GM18873 (cell line): ENCODE measurements at regions not wholly inside any gene's neighbourhood (a gene's known extent, or its start where the extent isn't known, plus 50 kb on each side); places are given as distances from the start of the nearest gene placed in this dataset.
"Not testable (repeated sequence)": the region's sequence is repeated elsewhere in the genome, so short reads cannot be mapped to it uniquely, and the experiment has no call there.

Source experiments
- ATAC-seq: cut with Tn5 transposase; IDR thresholded peaks from one replicate; pipeline ENCODE4 v1.9.1; 2021; ENCODE audit warnings: mild to moderate bottlenecking, moderate library complexity, moderate number of reproducible peaks; ENCODE audit not compliant: unreplicated experiment, low FRiP score

DNA sequence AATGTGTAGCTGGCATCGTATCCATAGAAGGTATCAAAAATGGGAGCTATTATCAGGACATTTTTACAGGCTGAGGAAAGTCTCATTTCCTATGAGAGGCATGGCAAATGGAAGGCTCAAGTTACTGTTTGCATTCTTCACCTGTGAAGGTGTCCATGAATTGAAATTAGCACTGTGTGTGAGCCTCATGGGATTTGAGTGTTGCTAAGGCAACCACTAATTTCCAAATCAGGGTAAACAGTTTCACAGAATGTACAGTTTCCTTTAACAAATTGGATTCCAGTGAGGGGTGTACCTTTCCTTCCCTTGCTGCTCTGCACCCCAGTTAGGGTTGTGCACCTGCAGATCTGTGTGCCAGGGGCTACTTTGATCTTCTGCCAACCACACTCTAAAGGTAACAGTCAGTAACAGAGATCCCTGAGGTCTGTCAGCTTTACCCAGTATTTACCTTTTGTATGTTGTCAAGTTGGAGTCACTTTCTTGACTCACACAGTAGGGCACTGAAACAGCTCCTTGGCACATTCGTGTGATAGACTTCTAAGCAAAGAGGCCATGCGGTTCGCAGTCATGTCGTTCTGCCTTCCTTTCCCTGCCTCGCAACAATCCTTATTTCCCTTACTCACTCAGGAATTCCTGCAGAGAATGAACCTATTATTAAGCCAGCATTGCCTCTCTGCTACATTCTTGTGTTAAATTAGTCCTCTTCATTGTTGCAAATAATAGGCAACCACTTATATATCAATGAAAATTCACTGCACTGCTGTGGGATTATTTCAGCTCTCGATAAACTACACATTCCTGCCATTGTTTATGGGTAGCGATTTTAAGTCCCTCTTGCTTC, 129.8 kb upstream of the GBE1 start:
- no peak for ATAC-seq

- ATAC-seq, result no peak
Measured at GRCh38 chr3:81888914-81889557, 127.6 kb upstream of the GBE1 start.

GRCh38 chr3:81887448-81887847, 126.0 kb upstream of the GBE1 start:
- no peak for ATAC-seq

DNA sequence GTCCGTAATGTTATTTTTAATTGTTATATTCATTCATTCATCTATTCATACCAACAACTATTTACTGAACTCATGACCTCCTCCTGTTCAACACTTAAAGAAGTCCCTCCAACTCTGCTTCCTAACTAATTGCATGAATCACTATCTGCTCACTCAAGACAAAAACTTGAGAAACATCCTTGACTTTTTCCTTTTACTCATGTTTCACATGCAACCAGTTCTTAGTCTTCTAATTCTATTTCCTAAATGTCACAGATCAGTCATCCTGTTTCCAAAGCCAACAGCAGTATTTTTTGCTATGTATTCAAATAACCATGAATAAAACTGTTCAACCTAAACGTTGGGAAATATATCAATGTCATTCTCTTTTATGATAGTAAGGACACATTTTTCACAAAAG, 124.6 kb upstream of the GBE1 start:
- ATAC-seq, result no peak

- ATAC-seq, result no peak
Measured at GRCh38 chr3:81884791-81885190, 123.3 kb upstream of the GBE1 start.

- no peak for ATAC-seq
Measured at GRCh38 chr3:81876826-81877225, 115.4 kb upstream of the GBE1 start.

- no peak for ATAC-seq
Measured at GRCh38 chr3:81874738-81875137, 113.3 kb upstream of the GBE1 start.

DNA sequence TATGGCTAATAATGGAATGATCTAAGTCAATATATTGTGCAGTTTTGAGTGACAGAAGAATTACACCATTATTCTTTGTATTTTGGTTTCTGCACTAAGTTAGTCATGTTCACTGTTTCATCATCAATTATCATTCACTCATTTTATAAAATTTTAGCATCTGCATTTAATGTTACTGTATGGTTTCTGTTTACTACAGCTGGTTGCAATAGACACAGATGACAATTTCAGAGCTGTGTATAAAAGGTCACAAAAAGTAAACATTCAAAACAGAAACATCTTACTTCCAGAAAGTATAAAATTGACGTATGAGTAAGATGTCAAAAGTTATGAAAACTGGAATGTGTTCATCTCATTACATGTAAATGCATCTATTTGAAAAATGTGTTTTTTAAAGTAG, 111.1 kb upstream of the GBE1 start:
- no peak for ATAC-seq

DNA sequence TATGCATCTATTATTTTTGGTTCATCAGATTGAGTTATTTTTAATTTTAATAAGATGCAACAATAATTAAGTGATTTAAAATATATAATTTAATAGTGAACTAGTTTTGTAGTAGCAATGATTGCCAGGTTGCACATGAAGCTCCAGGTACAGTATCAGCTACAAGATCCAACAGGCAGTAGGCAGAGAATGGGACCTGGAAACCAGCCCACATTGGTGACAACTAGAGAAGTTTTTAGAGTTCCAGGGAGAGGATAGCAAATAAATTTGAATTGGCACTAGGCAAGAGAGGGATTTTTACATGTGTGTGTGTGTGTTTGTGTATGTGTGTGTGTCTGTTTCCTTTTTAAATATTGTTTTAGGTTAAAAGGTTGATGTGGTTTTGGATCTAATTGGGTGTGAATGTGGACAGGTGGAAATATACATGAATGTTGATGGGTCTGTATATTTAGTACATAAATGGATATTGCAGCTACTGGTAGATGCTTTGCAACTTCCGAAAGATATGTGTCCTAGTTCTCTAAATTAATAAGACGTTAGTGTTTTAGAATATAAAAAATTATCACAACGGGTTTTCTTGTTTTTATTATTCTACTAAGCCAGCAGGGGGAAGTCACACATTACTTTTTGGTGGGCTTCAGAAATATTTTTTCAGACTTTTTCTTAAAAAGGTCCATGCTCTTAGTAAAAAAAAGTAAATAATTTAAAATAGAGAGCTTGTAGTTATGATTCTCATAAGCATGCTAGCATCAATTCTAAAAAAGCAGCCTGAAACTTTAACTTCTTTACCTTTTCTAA, 110.1 kb upstream of the GBE1 start:
- no peak for ATAC-seq

DNA sequence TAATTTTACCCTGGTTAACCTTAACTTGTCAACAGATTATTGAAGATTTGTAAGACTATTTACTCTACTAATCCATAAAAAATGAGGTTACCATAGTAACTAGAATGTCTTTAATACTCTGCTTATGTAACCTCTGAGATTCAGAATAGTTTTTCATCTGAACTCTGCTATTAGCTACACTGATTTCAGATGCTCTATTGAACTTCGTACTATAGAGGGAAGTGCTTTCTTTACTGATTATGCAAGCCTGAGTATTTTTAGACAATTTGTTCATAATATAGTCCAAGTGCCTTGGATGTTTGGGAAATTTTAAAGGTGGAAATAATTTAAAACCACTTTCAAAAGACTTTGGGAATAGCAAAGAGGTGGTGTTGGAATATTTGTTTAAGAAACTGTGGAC, 107.9 kb upstream of the GBE1 start:
- ATAC-seq, result no peak

DNA sequence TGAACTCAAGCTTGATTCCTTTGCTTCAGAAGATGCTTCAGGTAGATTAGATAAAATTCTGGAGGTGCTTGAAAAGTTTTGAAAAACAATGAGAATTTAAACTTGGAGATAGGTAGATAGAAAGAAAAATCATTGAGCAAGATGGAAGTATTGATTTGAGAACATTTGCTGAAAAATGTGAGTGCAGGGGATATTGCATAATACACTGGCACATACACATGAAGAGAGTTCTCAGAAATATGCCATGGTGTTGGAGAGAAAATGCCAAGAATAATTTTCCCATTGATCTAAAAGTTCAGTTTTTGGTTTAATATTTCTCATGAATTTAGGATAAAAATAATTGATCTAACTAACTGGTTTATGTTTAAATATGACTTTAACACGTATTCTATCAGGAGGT, 107.2 kb upstream of the GBE1 start:
- ATAC-seq, result no peak

DNA sequence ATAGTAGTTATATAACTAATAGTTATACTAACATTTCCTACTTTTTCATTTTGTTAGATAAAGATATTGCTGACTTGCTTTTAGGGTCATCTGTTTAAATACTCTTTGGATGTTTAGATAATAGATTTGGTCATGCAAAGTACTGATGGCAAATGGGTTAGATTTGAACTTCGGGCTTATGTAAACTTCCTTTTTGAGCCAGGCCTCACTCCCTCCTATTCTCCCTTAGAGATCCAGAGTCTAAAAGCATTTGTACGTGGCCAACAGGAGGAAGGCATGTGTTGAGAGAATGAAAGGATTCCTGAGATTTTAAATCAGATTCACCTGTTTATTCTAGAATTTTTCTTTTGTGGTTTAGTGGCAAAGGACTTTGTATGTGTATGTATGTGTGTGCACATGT, 106.4 kb upstream of the GBE1 start:
- ATAC-seq, result no peak

GRCh38 chr3:81865164-81865563, 103.7 kb upstream of the GBE1 start:
- not testable (repeated sequence) for ATAC-seq

GRCh38 chr3:81864272-81864671, 102.8 kb upstream of the GBE1 start:
- ATAC-seq, result no peak

DNA sequence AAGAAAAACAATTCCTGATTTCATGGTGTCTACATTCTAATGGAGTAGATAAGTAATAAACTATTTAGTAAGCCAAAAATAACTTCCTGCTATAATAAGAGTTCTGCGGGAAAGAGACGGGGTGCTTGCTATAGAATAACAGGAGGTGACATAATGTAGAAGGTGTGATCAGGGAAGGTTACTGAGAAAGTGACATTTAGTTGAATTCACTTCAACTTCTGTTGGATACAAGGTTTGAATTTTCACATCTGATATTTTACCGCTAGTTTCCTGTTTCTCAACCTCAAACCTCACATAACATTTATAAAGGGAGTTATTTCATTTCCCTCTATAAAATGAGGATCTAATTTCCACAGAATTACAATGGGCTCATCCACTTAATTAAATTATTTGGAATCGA, 102.3 kb upstream of the GBE1 start:
- ATAC-seq, result no peak

- no peak for ATAC-seq
Measured at GRCh38 chr3:81861593-81861992, 100.1 kb upstream of the GBE1 start.

- no peak for ATAC-seq
Measured at GRCh38 chr3:81859524-81859923, 98.1 kb upstream of the GBE1 start.

DNA sequence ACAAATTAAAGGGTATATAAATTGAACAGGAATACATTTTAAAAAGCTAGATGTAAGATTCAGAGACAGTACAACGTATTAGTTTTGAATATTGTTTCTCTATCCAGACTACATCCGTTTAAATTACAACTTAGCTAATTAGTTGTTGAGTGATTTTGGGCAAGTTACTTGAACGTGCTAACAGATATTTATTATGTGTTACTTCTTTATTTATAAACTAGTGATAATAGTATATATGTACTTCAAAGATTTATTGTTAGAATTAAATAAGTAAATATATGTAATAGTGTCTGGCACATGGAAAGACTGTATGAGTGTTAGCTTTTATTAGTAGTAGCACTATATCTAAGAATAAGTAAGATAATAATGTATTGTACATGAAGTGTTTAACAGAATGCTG, 92.0 kb upstream of the GBE1 start:
- ATAC-seq, result no peak

- ATAC-seq, result no peak
Measured at GRCh38 chr3:81851176-81851575, 89.7 kb upstream of the GBE1 start.

DNA sequence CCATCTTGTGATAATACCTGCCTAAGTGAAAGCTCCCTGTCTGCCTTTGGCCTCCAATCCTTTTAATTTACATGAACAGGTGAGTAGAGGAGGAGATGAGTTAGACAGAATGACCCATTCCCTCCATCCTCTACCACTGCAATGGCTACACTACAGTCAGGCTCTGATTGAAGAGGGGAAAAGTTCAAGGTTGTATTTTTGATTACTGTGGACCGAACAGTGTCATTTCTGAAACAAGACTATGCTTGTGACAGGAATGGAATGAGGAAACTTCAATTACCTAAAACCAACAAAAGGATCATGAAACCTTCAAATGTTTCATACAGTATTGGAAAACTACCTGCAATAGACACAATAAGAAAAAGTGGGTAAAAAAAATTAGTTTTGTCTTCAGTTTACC, 85.5 kb upstream of the GBE1 start:
- no peak for ATAC-seq

DNA sequence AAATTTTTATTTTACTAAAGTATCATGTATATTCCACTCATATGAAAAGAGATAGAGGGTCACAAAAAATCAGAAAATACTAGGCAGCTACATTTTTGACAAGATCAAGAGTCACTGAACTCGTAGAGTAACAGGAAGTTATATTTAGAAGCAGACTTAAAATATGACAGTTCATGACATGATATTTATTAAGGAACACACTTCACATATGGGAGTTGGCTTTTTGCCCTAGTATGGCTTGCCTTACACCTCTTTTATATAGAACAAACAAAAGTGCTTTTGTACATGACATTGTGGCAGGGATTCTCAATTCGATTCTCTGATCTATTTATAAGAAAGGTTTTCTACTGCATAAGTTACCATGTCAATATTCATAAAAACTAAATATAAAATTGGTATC, 80.1 kb upstream of the GBE1 start:
- no peak for ATAC-seq
